Glomerular visceral epithelial cell (primary cell): ENCODE measurements at regions not wholly inside any gene's neighbourhood (a gene's known extent, or its start where the extent isn't known, plus 50 kb on each side); places are given as distances from the start of the nearest gene placed in this dataset.
"Not testable (repeated sequence)": the region's sequence is repeated elsewhere in the genome, so short reads cannot be mapped to it uniquely, and the experiment has no call there.

Experiments used
- DNase-seq: peaks from one replicate; pipeline ENCODE4 v3.0.0-alpha.2; 2016; ENCODE audit errors: extremely low spot score

- DNase-seq = no peak
Measured at GRCh38 chr20:30484009-30484748, 773.3 kb upstream of the DEFB115 start.

DNA sequence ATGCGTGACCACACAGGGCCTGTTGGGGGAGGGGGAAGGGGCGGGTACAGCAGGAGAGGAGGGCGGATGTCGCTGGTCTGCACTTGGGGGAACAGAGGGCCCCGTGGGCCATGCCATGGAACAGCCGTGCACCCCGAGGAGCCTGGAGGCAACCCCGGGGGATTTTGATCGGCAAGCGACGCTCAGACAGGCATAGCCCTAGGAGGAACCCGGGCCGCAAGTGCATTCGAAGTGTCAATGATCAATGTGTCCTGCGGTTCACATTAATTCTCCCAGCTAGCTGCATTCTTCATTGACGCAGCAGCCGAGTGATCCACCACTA lies 772.8 kb upstream of the DEFB115 start:
- no peak for DNase-seq

DNA sequence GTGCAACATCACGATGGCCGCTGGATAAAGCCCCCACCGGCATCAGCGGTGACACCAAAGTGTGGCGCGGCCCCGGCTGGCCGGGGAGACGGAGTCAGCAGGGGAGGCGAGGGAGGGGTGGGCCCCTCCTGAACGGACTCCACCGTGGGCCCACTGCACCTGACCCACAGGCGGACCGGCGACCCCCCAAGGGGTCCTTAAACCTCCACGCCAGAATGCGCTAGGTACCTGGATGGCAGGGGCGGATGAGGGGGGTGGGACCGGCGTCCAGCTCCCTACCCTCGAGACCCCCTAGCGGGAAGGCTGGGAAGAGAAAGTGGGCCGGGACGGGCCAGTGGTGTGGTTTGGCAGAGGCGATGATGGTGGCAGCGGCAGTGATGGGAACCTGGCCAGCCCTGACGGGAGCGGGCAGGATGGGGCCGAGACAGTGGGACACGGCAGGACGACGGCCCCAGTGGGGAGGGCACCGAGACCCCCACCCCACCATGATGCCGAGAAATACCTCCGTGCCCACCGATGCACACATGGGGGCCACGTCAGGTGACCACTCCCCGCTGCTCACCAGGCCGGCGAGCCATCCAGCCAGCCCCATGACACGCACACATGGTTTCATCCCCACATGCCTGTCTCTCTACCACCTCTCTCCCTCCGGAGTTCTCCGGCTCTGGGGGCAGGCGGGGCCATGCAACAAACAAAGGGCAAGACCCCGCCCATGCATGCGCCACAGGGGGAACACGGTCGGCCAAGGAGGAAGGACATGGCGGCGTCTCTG lies 771.9 kb upstream of the DEFB115 start:
- DNase-seq = no peak

DNA sequence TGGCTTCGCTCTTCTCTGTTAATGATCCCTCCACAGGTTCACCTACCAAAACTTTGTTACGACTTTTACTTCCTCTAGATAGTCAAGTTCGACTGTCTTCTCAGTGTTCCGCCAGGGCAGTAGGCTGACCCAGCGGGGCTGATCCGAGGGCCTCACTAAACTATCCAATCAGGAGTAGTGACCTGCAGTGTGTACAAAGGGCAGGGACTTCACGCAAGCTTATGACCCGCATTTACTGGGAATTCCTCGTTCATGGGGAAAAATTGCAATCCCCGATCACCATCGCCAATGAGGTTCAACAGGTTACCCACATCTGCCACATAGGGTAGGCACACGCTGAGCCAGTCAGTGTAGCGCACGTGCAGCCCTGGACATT lies 771.4 kb upstream of the DEFB115 start:
- DNase-seq = no peak

DNA sequence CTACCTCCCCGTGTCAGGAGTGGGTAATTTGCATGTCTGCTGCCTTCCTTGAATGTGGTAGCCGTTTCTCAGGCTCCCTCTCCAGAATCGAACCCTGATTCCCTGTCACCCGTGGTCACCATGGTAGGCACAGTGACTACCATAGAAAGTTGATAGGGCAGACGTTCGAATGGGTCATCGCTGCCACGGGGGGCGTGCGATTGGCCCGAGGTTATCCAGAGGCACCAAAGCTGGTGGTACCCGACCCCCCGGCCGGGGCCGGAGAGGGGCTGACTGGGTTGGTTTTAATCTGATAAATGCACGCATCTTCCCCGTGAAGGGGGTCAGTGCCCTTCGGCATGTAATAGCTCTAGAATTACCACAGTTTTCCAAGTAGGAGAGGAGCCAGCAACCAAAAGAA lies 770.0 kb upstream of the DEFB115 start:
- not testable (repeated sequence) for DNase-seq

GRCh38 chr20:30487947-30488926 lies 769.2 kb upstream of the DEFB115 start:
- DNase-seq = no peak

DNA sequence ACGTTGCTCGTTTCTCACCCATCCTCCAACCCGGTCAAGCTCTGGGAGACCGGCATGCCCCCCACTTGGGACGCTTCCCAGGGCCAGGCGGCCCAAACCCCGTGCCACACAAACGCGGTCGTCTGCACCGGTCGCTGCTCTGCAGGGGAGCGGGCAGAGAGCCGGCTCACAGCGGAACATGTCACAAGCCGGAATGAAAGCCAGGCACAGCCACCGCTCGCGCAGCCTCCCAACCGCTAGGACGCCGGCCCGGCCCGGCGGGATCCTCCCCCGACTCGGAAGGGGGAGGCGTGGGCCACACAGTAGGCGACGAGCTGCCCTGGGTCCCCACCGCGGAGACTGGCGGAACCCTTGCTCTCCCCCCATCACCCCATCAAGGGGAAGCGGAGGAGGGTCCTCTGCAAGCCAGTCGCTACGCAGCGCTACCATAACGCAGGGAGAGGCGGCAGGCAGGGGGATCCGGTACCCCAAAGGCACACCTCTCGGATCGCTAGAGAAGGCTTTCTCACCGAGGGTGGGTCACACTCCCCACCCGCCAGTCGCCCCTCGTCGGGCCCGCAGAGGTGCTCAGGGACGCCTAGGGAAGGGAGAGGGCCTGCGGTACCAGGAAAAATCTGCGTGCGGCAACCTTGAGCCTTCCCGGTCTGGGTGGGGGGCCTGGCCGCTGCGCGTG lies 768.4 kb upstream of the DEFB115 start:
- no peak for DNase-seq

GRCh38 chr20:30489614-30490003 lies 767.9 kb upstream of the DEFB115 start:
- DNase-seq = no peak

GRCh38 chr20:30491016-30491415 lies 766.4 kb upstream of the DEFB115 start:
- no peak for DNase-seq

- DNase-seq = not testable (repeated sequence)
Measured at GRCh38 chr20:30496656-30497055, 760.8 kb upstream of the DEFB115 start.

- not testable (repeated sequence) for DNase-seq
Measured at GRCh38 chr20:30497191-30497590, 760.3 kb upstream of the DEFB115 start.

- no peak for DNase-seq
Measured at GRCh38 chr20:30499123-30499522, 758.3 kb upstream of the DEFB115 start.

- not testable (repeated sequence) for DNase-seq
Measured at GRCh38 chr20:30499716-30500446, 757.6 kb upstream of the DEFB115 start.

- DNase-seq = not testable (repeated sequence)
Measured at GRCh38 chr20:30500447-30500820, 757.0 kb upstream of the DEFB115 start.

DNA sequence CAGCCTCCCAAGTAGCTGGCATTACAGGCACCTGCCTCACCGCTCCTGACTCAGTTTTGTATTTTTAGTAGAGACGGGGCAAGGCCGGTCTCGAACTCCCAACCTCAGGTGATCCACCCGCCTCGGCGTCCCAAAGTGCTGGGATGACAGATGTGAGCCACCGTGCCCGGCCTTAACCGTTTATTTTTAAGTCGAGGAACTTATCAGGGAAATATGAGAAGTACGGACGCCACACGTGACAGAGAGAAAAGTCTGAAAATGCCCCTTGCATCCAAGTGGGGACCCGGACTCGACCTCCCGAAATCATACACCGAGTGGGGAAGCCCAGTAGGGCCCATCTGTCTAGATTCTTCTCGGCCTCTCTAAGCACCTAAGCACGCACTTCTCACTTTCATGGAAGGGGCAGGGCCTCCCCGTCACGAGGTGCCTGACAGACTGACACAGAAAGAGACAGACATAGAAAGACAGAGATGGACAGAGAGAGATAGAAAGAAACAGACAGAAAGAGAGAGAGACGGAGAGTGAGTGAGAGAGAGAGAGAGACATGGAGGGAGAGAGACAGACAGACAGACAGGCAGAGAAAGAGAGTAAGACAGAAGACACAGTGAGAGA lies 756.5 kb upstream of the DEFB115 start:
- no peak for DNase-seq

- DNase-seq = no peak
Measured at GRCh38 chr20:30502670-30503069, 754.8 kb upstream of the DEFB115 start.

DNA sequence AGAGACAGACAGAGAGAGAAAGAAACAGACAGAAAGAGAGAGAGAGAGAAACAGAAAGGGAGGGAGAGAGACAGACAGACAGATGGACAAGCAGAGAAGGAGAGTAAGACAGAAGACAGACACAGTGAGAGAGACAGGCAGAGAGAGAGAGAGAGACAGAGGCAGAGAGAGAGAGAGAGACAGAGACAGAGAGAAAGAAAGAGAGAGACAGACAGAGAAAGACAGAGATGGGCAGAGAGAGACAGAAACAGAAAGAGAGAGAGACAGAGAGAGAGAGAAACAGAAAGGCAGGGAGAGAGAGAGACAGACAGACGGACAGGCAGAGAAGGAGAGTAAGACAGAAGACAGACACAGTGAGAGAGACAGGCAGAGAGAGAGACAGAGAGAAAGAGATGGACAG lies 754.3 kb upstream of the DEFB115 start:
- not testable (repeated sequence) for DNase-seq

- DNase-seq = no peak
Measured at GRCh38 chr20:30503992-30504570, 753.4 kb upstream of the DEFB115 start.

DNA sequence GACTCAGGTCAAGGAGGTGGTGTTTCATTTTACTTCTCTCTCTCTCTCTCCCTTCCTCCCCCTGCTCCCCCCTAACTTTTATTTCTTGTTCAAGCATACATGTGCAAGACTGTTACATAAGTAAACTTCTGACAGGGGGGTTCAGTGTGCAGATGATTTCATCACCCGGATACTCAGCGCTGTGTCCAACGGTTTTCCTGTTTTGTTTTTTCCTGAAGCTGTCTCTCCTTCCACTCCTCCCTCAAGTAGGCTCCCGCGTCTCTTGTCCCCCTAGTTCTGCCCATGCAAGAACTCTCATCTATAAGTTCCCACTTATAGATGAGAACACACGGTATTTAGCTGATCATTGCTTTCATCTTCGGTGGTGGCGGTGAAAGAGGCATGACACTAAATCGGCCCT lies 751.9 kb upstream of the DEFB115 start:
- DNase-seq = no peak

DNA sequence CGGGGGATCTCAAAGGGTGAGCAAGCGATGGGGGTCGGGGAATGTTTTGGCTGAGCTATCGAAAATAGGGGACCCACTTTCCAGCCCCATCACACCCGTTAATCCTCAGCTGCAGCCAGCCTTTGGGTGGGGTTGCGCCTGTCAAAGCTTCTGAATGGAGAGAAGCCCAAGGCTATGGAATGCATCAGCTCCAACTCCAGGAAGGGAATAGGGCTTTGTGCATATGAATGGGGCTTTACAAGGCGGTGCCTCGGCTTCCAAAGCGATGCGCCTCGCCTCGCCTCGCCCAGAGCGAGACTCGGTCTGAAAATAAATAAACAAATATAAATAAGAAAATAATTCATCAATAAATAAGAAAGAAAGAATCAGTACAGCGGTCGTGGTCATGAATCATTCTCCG lies 751.4 kb upstream of the DEFB115 start:
- DNase-seq = no peak
